ENCODE measurements at regions not wholly inside any gene's neighbourhood (a gene's known extent, or its start where the extent isn't known, plus 50 kb on each side); places are given as distances from the start of the nearest gene placed in this dataset.

DNA sequence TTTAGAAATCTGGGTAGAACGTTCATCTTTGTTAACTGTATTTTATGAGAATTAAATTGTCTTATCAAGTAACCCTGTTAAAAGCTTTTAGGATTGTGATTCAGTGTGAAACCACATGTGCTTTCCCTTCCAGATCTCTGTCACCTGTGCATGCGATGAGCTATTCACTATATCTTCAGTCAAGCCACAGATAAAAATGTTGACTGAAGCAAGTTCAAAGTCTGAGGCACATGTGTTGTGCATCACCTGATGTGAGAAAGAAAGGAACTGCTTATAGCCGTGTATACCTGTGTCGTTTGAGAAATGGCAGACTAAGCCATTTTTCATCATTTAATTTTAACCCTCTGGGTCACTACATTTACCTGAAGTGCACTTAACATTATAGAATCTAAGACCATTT is 1088.9 kb upstream of the TENM4 start:
- peaks cover 14% of the 10 kb centered on the region for H3K9me3 Mint-ChIP-seq (ENCODE audit: insufficient read depth)
- no peak overlapping the region for H3K27ac Mint-ChIP-seq
- no peak for DNase-seq
- no peaks in the 10 kb centered on the region for H3K4me1 Mint-ChIP-seq (ENCODE audit: low read depth)
- no peak overlapping the region for H3K4me3 Mint-ChIP-seq
- ATAC-seq, result no peak
- H3K36me3 Mint-ChIP-seq (ENCODE audit: low read depth), result no peaks in the 10 kb centered on the region
- no peaks in the 10 kb centered on the region for H3K27me3 Mint-ChIP-seq (ENCODE audit: low read depth)
- POLR2A ChIA-PET, result no interaction called here
- CTCF ChIA-PET, result no interaction called here

DNA sequence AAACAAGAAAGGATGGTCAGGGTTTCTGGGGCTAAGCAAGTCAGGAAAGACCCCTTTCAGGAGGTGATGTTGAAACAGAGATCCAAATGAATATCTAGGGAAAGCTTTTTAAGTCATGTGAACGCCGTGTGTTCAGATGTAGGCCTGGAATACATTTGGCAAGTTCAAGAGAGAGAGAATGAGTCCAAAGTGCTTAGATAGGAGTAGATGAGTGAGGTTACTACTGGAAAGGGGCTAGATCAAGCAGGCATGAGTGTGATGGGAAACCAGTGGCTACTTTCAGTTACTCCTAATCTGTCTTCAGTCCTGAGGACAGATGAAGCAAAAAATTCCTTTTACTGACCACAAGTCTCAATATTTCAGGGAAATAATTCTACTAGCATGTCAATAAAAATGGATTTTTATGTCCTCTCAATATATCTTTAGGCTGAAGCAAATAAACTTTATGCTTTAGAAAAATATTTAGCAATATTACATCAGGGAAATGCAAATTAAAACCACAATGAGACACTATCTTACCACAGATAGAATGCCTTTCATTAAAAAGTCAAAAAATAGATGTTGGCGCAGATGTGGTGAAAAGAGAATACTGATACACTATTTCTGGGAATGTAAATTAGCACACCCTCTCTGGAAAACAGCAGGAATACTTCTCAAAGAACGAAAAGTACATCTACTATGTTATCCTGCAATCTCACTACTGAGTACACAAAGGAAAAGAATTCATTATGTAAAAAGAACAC is 1085.0 kb upstream of the TENM4 start:
- no peak overlapping the region for H3K27ac Mint-ChIP-seq
- ChIA-PET CTCF (no interaction called here), POLR2A (no interaction called here)
- H3K36me3 Mint-ChIP-seq (ENCODE audit: low read depth), result no peaks in the 10 kb centered on the region
- H3K4me3 Mint-ChIP-seq, result no peak overlapping the region
- H3K9me3 Mint-ChIP-seq (ENCODE audit: insufficient read depth), result no peaks in the 10 kb centered on the region
- no peaks in the 10 kb centered on the region for H3K4me1 Mint-ChIP-seq (ENCODE audit: low read depth)
- H3K27me3 Mint-ChIP-seq (ENCODE audit: low read depth), result no peaks in the 10 kb centered on the region
- no peak for ATAC-seq
- no peak for DNase-seq

DNA sequence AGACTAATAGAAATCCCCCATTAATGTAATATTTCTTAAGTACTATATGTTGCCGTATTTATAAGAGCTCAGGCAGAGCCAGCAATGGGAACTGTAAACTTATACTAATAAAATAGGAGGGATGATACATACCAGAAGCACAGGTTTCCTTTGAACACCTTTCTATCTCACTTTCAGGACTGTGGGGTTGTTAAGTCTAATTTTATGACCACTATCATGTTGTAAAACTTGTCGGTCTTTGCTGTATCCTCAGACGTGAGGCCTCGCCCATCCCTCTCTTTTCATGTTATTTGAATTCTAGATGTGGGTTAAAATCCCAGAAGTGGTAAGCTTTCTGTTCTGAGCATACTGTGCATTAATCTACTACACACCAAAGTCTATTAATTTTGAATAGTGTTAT is 1083.5 kb upstream of the TENM4 start:
- Mint-ChIP-seq H3K27ac (no peak overlapping the region), H3K9me3 (ENCODE audit: insufficient read depth) (no peaks in the 10 kb centered on the region), H3K27me3 (ENCODE audit: low read depth) (no peaks in the 10 kb centered on the region), H3K36me3 (ENCODE audit: low read depth) (no peaks in the 10 kb centered on the region), H3K4me3 (no peak overlapping the region), H3K4me1 (ENCODE audit: low read depth) (no peaks in the 10 kb centered on the region)
- ATAC-seq (no peak), DNase-seq (no peak)
- CTCF ChIA-PET, result no interaction called here
- POLR2A ChIA-PET, result no interaction called here

DNA sequence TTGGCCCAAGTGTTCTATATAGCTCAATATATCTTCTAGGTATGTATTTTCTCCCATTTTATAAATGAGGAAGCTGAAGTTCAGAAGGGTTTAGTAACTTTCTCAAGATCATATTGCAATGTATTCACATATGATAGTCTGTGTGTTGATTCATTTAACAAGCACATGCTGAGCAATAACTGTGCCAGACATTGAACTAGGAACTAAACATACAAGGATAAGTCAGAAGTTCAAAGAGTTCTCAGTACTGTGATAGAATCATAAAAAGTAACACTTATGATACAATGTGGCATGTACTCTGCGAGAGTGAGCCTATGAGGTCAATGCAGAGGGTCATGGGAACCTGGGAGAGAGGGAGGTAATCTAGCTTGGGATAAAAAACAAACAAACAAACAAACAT is 1082.2 kb upstream of the TENM4 start:
- no peak overlapping the region for H3K4me3 Mint-ChIP-seq
- no peak for DNase-seq
- no peaks in the 10 kb centered on the region for H3K9me3 Mint-ChIP-seq (ENCODE audit: insufficient read depth)
- no peaks in the 10 kb centered on the region for H3K36me3 Mint-ChIP-seq (ENCODE audit: low read depth)
- no peak for ATAC-seq
- no peaks in the 10 kb centered on the region for H3K4me1 Mint-ChIP-seq (ENCODE audit: low read depth)
- H3K27me3 Mint-ChIP-seq (ENCODE audit: low read depth), result no peaks in the 10 kb centered on the region
- CTCF ChIA-PET, result no interaction called here
- no peak overlapping the region for H3K27ac Mint-ChIP-seq
- POLR2A ChIA-PET, result no interaction called here

DNA sequence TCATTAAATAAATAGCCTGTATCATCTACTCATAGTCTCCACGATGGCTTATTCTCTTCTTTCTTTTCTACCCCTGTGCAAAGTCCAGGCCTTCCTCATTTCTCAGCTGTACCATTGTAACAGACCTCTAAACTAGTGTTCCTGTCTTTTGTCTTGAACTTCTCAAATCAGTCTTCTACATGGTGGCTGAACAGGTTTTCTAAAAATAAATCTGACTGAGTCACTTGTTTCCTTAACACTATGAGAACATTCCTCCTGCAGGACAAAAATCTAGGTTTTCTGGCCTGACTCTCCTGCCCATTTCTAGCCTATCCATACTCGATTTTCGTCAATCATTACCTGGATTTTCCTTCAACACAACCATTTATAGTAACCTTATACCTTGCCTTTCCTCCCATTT is 1080.8 kb upstream of the TENM4 start:
- DNase-seq (no peak), ATAC-seq (no peak)
- no peaks in the 10 kb centered on the region for H3K9me3 Mint-ChIP-seq (ENCODE audit: insufficient read depth)
- H3K36me3 Mint-ChIP-seq (ENCODE audit: low read depth), result no peaks in the 10 kb centered on the region
- ChIA-PET CTCF (no interaction called here), POLR2A (no interaction called here)
- no peak overlapping the region for H3K4me3 Mint-ChIP-seq
- H3K27me3 Mint-ChIP-seq (ENCODE audit: low read depth), result no peaks in the 10 kb centered on the region
- H3K4me1 Mint-ChIP-seq (ENCODE audit: low read depth), result no peaks in the 10 kb centered on the region
- H3K27ac Mint-ChIP-seq, result no peak overlapping the region

DNA sequence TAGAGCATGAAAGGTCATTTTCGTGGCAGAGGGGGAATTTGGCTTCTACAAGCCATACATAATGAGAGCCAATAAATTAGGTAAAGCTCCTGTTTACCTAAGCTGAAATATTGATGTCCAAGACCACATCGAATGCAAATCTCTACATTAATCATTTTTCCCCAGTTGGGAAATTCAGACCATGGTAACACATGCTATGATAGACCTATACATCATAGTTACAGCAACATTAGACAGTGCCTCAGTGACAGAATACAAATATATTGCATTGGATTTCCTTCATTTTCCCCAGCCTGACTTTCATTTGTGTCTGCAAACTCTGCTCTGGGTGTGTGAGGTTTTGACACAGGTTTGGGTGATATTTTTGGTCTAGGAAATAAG is 1079.7 kb upstream of the TENM4 start:
- ATAC-seq (no peak), DNase-seq (no peak)
- Mint-ChIP-seq H3K27ac (no peak overlapping the region), H3K27me3 (ENCODE audit: low read depth) (no peaks in the 10 kb centered on the region), H3K4me3 (no peak overlapping the region), H3K36me3 (ENCODE audit: low read depth) (no peaks in the 10 kb centered on the region), H3K4me1 (ENCODE audit: low read depth) (no peaks in the 10 kb centered on the region), H3K9me3 (ENCODE audit: insufficient read depth) (no peaks in the 10 kb centered on the region)
- ChIA-PET CTCF (no interaction called here), POLR2A (no interaction called here)

DNA sequence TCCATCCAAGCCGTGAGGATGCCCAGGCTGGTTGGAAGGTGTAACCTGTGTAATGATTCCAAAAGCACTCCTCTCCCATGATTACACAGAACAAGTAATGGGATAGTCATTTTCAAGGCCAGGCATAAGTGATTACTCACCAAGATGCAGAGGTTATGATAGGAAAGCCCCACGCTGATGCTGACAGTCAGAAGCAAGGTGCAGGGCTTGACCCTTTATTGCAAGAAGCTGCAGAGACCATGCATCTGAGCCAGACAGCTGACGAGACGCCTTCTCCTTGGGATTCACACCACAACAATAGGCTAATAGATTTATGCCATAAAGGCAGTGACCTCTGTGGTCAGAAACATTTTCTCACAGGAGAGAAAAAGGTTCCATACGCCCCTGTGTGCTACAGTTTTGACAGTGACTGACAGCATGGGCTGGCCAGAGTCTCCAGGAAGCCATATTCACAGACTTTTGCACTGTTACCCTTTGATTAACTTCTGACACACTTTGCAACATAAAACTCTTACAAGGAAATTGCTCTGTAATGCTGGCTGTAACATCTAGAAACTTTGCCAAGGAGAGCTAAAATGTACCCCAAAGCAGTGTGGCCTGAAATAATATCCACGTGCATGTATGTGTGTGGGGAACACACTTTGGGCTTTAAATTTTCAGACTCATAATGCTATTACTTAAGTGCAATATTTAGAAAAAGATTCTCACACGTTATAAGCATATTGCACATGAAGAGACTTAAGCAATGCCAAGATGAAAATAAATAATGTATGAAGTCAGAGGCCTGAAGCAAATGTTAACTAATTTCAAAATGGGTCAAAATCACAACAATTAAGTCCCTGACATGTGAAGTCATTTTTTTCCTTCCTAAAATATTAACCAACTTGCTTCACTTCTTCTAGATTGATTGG is 1079.0 kb upstream of the TENM4 start:
- ChIA-PET POLR2A (no interaction called here), CTCF (no interaction called here)
- Mint-ChIP-seq H3K4me3 (no peak overlapping the region), H3K9me3 (ENCODE audit: insufficient read depth) (no peaks in the 10 kb centered on the region), H3K4me1 (ENCODE audit: low read depth) (no peaks in the 10 kb centered on the region), H3K36me3 (ENCODE audit: low read depth) (no peaks in the 10 kb centered on the region), H3K27me3 (ENCODE audit: low read depth) (no peaks in the 10 kb centered on the region), H3K27ac (no peak overlapping the region)
- ATAC-seq, result no peak
- DNase-seq, result no peak

DNA sequence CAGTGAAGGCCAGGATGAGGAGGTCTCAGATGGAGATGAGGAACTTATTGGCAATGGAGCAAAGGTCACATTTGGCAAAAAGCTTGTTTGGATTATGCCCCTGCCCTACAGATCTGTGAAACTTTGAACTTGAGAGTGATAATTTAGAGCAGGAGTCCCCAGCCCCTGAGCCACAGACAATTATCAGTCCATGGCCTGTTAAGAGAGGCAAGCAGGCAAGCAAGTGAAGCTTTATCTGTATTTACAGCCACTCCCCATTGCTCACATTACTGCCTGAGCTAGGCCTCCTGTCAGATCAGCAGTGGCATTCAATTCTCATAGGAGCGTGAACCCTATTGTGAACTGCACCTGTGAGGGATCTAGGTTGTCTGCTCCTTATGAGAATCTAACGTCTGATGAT is 1076.9 kb upstream of the TENM4 start:
- CTCF ChIA-PET, result no interaction called here
- H3K27ac Mint-ChIP-seq, result no peak overlapping the region

DNA sequence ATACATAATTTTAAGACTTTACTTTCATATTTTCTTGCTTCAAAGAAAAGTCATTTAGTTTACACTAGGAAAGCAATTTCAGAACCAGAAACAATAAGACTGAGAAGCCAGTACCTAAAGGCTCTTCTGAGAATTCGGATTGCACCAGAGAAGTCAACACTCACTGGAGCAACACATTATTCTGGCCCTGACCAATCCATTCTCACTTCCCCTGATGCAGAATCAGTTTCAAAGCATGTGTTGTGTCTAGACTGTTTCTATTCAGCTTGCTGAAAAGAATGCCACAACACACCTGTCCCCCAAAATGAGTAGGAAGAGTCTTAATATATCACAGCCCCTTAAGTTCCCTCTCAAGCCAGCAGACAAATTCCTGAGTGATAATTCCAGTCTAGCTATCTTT is 1074.3 kb upstream of the TENM4 start:
- DNase-seq (no peak), ATAC-seq (no peak)
- CTCF ChIA-PET, result no interaction called here
- no peaks in the 10 kb centered on the region for H3K27me3 Mint-ChIP-seq (ENCODE audit: low read depth)
- H3K4me1 Mint-ChIP-seq (ENCODE audit: low read depth), result no peaks in the 10 kb centered on the region
- H3K27ac Mint-ChIP-seq, result no peak overlapping the region
- H3K36me3 Mint-ChIP-seq (ENCODE audit: low read depth), result no peaks in the 10 kb centered on the region
- no peak overlapping the region for H3K4me3 Mint-ChIP-seq
- H3K9me3 Mint-ChIP-seq (ENCODE audit: insufficient read depth), result no peaks in the 10 kb centered on the region
- POLR2A ChIA-PET, result no interaction called here

More for the DNA sequence above, 1076.9 kb upstream of the TENM4 start:
- DNase-seq (no peak), ATAC-seq (no peak)
- Mint-ChIP-seq H3K36me3 (ENCODE audit: low read depth) (no peaks in the 10 kb centered on the region), H3K4me1 (ENCODE audit: low read depth) (no peaks in the 10 kb centered on the region), H3K9me3 (ENCODE audit: insufficient read depth) (no peaks in the 10 kb centered on the region), H3K27me3 (ENCODE audit: low read depth) (no peaks in the 10 kb centered on the region), H3K4me3 (no peak overlapping the region)
- POLR2A ChIA-PET, result no interaction called here

DNA sequence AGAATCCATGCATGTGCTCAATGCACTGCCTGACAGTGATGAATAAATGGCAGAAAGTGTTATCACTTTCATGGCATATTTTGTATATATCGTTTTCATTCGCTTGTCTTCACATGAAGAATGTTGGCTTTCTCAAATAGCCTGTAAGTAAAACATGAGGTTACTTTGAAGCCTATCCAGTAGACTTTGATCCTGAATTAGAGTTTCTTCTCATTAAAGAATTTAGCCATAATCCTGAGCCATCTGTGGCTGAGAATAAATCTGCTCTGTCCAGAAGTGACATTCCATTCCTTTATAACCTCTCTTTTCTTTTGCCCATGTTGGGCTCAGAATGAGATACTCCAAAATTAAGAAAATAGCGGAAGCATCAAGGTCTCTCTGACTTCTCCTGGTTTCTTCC is 1071.7 kb upstream of the TENM4 start:
- H3K9me3 Mint-ChIP-seq (ENCODE audit: insufficient read depth), result peaks cover 6% of the 10 kb centered on the region
- H3K36me3 Mint-ChIP-seq (ENCODE audit: low read depth), result no peaks in the 10 kb centered on the region
- ChIA-PET CTCF (no interaction called here), POLR2A (no interaction called here)
- H3K27ac Mint-ChIP-seq, result no peak overlapping the region
- H3K4me3 Mint-ChIP-seq, result no peak overlapping the region
- DNase-seq (no peak), ATAC-seq (no peak)
- no peaks in the 10 kb centered on the region for H3K27me3 Mint-ChIP-seq (ENCODE audit: low read depth)
- H3K4me1 Mint-ChIP-seq (ENCODE audit: low read depth), result no peaks in the 10 kb centered on the region

DNA sequence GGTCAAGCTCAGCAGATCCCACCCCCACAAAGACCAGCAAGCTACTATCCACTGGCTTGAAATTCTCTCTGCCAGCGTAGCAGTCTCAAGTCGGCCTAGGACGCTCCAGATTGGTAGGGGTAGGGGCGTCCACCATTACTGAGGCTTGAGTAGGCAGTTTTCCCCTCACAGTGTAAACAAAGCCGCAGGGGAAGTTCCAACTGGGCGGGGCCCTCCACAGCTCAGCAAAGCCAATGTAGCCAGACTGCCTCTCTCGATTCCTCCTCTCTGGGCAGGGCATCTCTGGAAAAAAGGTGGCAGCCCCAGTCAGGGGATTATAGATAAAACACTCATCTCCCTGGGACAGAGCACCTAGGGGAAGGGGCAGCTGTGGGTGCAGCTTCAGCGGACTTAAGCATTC is 1064.9 kb upstream of the TENM4 start:
- Mint-ChIP-seq H3K9me3 (ENCODE audit: insufficient read depth) (peaks cover 9% of the 10 kb centered on the region), H3K36me3 (ENCODE audit: low read depth) (no peaks in the 10 kb centered on the region), H3K4me1 (ENCODE audit: low read depth) (no peaks in the 10 kb centered on the region), H3K27me3 (ENCODE audit: low read depth) (no peaks in the 10 kb centered on the region), H3K4me3 (no peak overlapping the region), H3K27ac (no peak overlapping the region)
- CTCF ChIA-PET, result no interaction called here
- POLR2A ChIA-PET, result no interaction called here
- ATAC-seq (no peak), DNase-seq (no peak)

DNA sequence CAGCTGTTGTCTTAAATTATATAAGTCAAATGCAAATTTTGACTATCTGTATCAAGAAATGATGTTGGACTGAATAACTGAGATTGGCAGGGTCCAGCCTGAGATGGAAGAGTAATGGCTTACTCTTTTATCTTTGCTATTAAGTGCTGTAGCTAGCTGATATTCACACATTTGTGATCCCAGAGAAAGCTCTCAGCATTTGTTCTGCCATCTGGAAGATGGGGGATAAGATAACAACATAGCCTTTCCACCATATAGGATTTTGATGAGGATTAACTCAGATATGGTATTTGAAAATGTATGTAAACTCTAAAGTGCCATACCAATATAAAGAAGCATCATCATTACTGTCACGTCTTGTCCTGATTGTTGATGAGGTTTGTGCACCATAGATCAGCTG is 1063.2 kb upstream of the TENM4 start:
- H3K4me3 Mint-ChIP-seq, result no peak overlapping the region
- DNase-seq, result no peak
- H3K27me3 Mint-ChIP-seq (ENCODE audit: low read depth), result no peaks in the 10 kb centered on the region
- H3K27ac Mint-ChIP-seq, result no peak overlapping the region
- H3K9me3 Mint-ChIP-seq (ENCODE audit: insufficient read depth), result peaks cover 13% of the 10 kb centered on the region
- ATAC-seq, result no peak
- H3K36me3 Mint-ChIP-seq (ENCODE audit: low read depth), result no peaks in the 10 kb centered on the region
- POLR2A ChIA-PET, result no interaction called here
- CTCF ChIA-PET, result no interaction called here
- no peaks in the 10 kb centered on the region for H3K4me1 Mint-ChIP-seq (ENCODE audit: low read depth)

DNA sequence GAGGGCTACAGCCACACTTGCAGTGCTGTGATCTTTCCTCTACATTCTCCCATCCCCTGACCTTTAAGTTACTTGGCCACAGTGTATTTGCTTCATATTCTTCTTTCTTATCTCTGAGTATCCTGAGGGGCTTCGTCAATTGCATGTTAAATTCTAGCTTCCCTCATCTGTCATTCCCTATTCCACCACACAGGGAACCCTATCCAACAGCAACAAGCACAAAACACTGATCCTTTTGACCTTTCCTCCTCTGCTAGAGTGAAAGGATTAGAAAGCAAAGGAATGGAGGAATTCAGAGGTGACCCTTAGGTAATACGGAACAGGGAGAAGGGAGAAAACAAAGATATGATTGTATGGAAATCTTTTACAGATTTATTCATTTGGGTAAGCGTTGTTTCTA is 1061.7 kb upstream of the TENM4 start:
- no peak overlapping the region for H3K27ac Mint-ChIP-seq
- ChIA-PET POLR2A (no interaction called here), CTCF (no interaction called here)
- H3K27me3 Mint-ChIP-seq (ENCODE audit: low read depth), result no peaks in the 10 kb centered on the region
- no peak overlapping the region for H3K4me3 Mint-ChIP-seq
- peaks cover 7% of the 10 kb centered on the region for H3K9me3 Mint-ChIP-seq (ENCODE audit: insufficient read depth)
- no peak for DNase-seq
- H3K36me3 Mint-ChIP-seq (ENCODE audit: low read depth), result no peaks in the 10 kb centered on the region
- no peaks in the 10 kb centered on the region for H3K4me1 Mint-ChIP-seq (ENCODE audit: low read depth)
- ATAC-seq, result no peak
